Thyroid gland (tissue), 4 donors: ENCODE measurements at regions not wholly inside any gene's neighbourhood (a gene's known extent, or its start where the extent isn't known, plus 50 kb on each side); places are given as distances from the start of the nearest gene placed in this dataset.

ENCODE experiments used
- DNase-seq, 2 donors: peaks; one replicate each; pipeline ENCODE4 v3.0.0-alpha.2; 2019
- H3K27ac ChIP-seq, 3 donors: fragments of 200-600 bp; sonication (generic); 1 replicate in 2 of 3; 2 replicates in 1 of 3; pipeline ENCODE4 v1.5.1; 2016 to 2019; ENCODE audit warnings: mild to moderate bottlenecking in 1 of 3, moderate library complexity in 1 of 3
- H3K27me3 ChIP-seq: fragments of 200-600 bp; sonication (generic); one replicate; pipeline ENCODE4 v1.5.1; 2019
- H3K36me3 ChIP-seq, 2 donors: fragments of 200-600 bp; sonication (generic); one replicate each; pipeline ENCODE4 v1.5.1; 2016 to 2019
- H3K4me1 ChIP-seq, 2 donors: fragments of 200-600 bp; sonication (generic); one replicate each; pipeline ENCODE4 v1.5.1; 2017 to 2019
- H3K4me3 ChIP-seq, 3 donors: fragments of 200-600 bp; sonication (generic); replicated peaks in 1 of 3; 1 replicate in 2 of 3; 2 replicates in 1 of 3; pipeline ENCODE4 v1.5.1; 2016; ENCODE audit warnings: mild to moderate bottlenecking in 1 of 3
- H3K9me3 ChIP-seq: fragments of 200-600 bp; sonication (generic); one replicate; pipeline ENCODE4 v1.5.1; 2017
- POLR2A ChIP-seq, 2 donors: fragments of 450-650 bp; IDR thresholded peaks; one replicate each; pipeline ENCODE4 v1.6.1; 2017; ENCODE audit warnings: antibody characterized with exemption in 2 of 2, mild to moderate bottlenecking in 2 of 2, moderate library complexity in 1 of 2
- WGBS, 2 donors: methylation state at CpG; one replicate each; pipeline ENCODE4 v1.1.5; 2017; 5-methylcytosine and 5-hydroxymethylcytosine counted together
- intact Hi-C: fragments of 100-400 bp; cut with DNase I; formaldehyde crosslinking; loops from one replicate; pipeline ENCODE4 v1.15.1; 2023
- TF ChIP-seq, protein P1 (sequence below), 6 experiments: fragments of 200-600 bp in 3 of 6; fragments of 450-650 bp in 3 of 6; sonication (generic) in 3 of 6; IDR thresholded peaks; one replicate each; pipeline ENCODE4 v1.5.1; 2016 to 2019; ENCODE audit warnings: antibody characterized with exemption in 6 of 6, mild to moderate bottlenecking in 2 of 6, inconsistent platforms in 1 of 6, moderate library complexity in 1 of 6

DNA sequence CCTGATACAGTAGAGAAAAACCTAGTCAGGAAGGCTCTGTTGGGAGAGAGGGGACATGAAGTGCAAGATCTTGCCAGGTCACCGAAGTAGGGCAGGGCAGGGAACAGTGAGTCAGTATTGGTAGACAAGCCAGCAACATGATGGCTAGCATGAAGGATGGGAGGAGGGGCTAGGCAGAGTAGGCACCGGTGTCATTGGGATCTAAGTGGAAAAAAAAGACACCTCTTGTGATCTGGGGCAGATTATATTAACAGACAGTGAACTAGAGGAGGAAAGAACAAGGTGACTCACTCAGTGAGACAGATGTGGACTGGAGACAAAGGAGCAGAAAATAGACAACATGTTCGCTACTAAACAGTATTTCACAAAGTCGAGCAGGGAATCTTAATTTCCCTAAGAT is 149.2 kb upstream of the SLC24A5 start:
- Histone ChIP-seq H3K27ac (no peak overlapping the region), H3K4me3 (no peak overlapping the region), H3K36me3 (no peaks in the 10 kb centered on the region), H3K27me3 (no peaks in the 10 kb centered on the region), H3K9me3 (no peaks in the 10 kb centered on the region), H3K4me1 (no peaks in the 10 kb centered on the region)
- WGBS, 2 donors, result 88 to 92% methylated on average over 4 of the region's 4 CpGs
- TF ChIP-seq POLR2A (IDR thresholded peaks at IDR 0.05), result no peak
- TF ChIP-seq, protein P1, sequence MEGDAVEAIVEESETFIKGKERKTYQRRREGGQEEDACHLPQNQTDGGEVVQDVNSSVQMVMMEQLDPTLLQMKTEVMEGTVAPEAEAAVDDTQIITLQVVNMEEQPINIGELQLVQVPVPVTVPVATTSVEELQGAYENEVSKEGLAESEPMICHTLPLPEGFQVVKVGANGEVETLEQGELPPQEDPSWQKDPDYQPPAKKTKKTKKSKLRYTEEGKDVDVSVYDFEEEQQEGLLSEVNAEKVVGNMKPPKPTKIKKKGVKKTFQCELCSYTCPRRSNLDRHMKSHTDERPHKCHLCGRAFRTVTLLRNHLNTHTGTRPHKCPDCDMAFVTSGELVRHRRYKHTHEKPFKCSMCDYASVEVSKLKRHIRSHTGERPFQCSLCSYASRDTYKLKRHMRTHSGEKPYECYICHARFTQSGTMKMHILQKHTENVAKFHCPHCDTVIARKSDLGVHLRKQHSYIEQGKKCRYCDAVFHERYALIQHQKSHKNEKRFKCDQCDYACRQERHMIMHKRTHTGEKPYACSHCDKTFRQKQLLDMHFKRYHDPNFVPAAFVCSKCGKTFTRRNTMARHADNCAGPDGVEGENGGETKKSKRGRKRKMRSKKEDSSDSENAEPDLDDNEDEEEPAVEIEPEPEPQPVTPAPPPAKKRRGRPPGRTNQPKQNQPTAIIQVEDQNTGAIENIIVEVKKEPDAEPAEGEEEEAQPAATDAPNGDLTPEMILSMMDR (IDR thresholded peaks at IDR 0.05), result no peak
- intact Hi-C loops, result no loop called here
- DNase-seq, result no peak

DNA sequence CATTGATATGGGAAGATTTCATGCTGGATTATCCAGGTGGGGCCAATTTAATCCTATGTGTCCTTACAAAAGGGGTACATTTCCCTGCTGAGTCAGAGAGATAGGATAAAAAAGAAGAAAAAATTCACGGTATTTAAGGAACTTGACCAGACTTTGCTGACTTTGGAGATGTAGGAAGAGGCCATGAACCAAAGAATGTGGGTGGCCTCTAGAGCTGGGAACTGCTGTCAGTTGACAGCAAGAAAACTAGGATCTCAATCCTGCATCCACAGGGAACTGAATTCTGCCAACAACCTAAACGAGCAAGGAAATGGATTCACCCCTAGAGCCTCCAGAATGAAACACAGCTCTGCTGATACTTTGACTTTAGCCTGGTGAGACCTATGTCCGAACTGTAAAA is 148.1 kb upstream of the SLC24A5 start:
- Histone ChIP-seq H3K4me1 (no peaks in the 10 kb centered on the region), H3K9me3 (no peaks in the 10 kb centered on the region), H3K36me3 (no peaks in the 10 kb centered on the region), H3K27me3 (no peaks in the 10 kb centered on the region), H3K4me3 (no peak overlapping the region), H3K27ac (no peak overlapping the region)
- DNase-seq, result no peak
- intact Hi-C loops, result no loop called here
- WGBS, 2 donors, result 77 to 82% methylated on average over 3 of the region's 3 CpGs
- TF ChIP-seq, protein P1 (IDR thresholded peaks at IDR 0.05), result no peak
- no peak for TF ChIP-seq POLR2A (IDR thresholded peaks at IDR 0.05)

DNA sequence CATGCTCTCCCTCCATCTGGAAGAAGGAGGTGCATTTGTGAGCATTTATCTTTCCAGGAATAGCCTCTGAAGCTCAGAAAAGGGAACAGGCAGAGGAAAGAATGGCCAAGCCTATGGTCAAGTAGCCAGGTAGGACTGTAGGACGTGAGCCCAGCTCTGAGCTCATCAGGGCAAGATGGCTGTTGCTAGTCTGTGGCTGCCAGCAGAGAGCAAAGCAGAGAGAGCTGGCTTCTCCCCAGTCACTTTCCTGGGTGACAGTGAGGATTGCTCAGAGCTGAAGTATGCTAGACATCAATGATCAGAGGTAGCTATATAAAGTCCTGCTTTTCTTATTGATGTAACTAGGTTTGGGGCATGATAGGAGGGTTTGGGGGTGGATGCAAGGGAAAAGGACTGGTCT is 146.1 kb upstream of the SLC24A5 start:
- intact Hi-C loops, result no loop called here
- H3K27ac ChIP-seq, result no peak overlapping the region

DNA sequence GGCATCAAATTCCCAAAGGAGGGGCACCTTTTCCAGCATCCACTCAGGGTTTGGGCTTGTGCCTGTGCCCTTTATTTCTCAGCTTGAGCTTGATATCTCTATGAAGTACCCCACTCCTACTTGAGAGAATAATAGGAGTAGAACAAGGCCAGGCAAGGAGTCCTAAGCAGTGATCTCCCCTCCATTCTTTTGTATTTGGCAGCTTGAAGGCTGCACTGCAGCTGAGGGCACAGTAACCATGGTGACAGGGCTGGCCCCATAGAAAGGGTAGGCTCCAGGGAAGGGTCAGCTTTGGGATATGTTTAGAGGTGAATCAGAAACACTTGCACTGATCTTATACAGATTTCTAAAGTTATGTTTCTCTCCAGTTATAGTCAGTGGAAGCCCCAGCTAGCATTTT is 145.4 kb upstream of the SLC24A5 start:
- intact Hi-C loops, result no loop called here

More for the DNA sequence above, 146.1 kb upstream of the SLC24A5 start:
- Histone ChIP-seq H3K27me3 (no peaks in the 10 kb centered on the region), H3K9me3 (no peaks in the 10 kb centered on the region), H3K4me3 (no peak overlapping the region), H3K36me3 (no peaks in the 10 kb centered on the region), H3K4me1 (no peaks in the 10 kb centered on the region)
- no peak for DNase-seq
- WGBS, 2 donors, result 73 to 80% methylated on average over 1 of the region's 1 CpG
- TF ChIP-seq, protein P1 (IDR thresholded peaks at IDR 0.05), result no peak
- TF ChIP-seq POLR2A (IDR thresholded peaks at IDR 0.05), result no peak

DNA sequence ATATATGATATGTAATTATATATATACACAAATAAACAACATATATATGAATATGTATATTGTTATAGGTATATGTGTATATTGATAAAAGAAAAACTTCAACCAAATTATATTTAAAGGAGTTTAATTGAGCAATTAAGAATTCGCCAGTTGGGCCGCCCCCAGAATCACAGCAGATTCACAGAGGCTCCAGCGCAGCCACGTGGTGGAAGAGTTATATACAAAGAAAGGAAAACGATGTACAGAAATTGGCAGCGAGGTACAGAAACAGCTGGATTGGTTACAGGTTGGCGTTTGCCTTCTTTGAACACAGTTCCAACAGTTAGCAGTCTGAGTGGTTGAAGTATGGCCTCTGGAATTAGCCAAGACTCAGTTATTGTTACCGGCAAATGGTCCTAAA is 137.3 kb upstream of the SLC24A5 start:
- no peaks in the 10 kb centered on the region for H3K27me3 ChIP-seq
- peaks cover 0 to 8% of the 10 kb centered on the region in 2 donors for H3K4me1 ChIP-seq
- 79 to 86% methylated on average over 8 of the region's 8 CpGs for WGBS, 2 donors
- no peak overlapping the region for H3K27ac ChIP-seq
- no peak for DNase-seq
- H3K9me3 ChIP-seq, result no peaks in the 10 kb centered on the region
- intact Hi-C loops, result loop anchor here (5.0 kb wide), 1 partner anchor 276 kb away; no protein-coding TSS in a partner anchor
- no peaks in the 10 kb centered on the region for H3K36me3 ChIP-seq
- TF ChIP-seq POLR2A (IDR thresholded peaks at IDR 0.05), result no peak
- TF ChIP-seq, protein P1 (IDR thresholded peaks at IDR 0.05), result no peak
- no peak overlapping the region for H3K4me3 ChIP-seq

More for the DNA sequence above, 145.4 kb upstream of the SLC24A5 start:
- Histone ChIP-seq H3K27me3 (no peaks in the 10 kb centered on the region), H3K36me3 (no peaks in the 10 kb centered on the region), H3K27ac (no peak overlapping the region), H3K9me3 (no peaks in the 10 kb centered on the region), H3K4me1 (no peaks in the 10 kb centered on the region), H3K4me3 (no peak overlapping the region)
- no peak for TF ChIP-seq POLR2A (IDR thresholded peaks at IDR 0.05)
- TF ChIP-seq, protein P1 (IDR thresholded peaks at IDR 0.05), result no peak
- no peak for DNase-seq
